GM18873 (cell line): ENCODE measurements at regions not wholly inside any gene's neighbourhood (a gene's known extent, or its start where the extent isn't known, plus 50 kb on each side); places are given as distances from the start of the nearest gene placed in this dataset.
A peak's percentile ranks its signal among the peaks of the same experiment; 100 is the strongest.
"Not testable (repeated sequence)": the region's sequence is repeated elsewhere in the genome, so short reads cannot be mapped to it uniquely, and the experiment has no call there.

Experiments used
- ATAC-seq: cut with Tn5 transposase; IDR thresholded peaks from one replicate; pipeline ENCODE4 v1.9.1; 2021; ENCODE audit warnings: mild to moderate bottlenecking, moderate library complexity, moderate number of reproducible peaks; ENCODE audit not compliant: unreplicated experiment, low FRiP score

DNA sequence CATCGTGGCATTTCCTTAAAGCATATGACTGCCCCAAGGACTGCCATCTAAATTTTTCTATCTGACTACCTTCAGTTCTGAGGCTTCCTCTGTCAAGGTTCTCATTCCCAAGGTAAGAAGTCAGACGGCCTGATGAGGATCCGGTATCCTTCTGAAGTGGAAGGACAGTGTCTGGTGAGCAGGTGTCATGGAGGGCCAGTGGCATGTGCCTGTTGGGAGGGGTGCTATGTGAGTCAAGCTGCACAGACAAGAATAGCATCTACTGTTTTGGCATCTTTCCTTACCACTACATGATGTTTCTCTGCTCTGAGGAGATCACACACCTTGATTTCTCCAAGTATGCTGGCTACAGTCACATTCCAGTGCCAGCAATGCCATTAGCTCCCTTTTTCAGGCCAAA, 99.6 kb upstream of the RGS1 start:
- no peak for ATAC-seq

DNA sequence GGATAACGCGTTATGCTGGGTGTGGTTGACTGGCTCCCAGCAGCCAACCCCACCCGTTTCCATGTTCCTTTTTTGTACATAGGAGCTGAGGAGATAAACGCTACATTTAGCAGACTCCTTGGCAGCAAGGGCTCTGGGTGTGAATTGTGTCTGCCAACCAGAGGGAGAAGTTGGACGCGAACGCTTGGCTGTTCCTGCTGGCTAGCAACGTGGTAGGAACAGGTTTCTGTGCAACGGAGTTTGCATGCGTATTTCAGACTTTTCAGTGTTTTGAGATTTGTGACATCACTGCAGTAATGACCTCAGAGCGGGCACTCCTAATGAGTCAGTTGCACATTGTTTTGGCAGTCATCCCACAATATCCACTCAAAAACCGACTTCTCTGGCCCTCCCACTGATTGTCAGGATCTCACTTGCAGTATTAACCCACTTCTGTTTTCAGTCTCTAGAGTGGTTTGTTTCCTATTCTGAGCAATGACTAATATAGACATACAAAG, 98.7 kb upstream of the RGS1 start:
- peak; percentile 38 for ATAC-seq

DNA sequence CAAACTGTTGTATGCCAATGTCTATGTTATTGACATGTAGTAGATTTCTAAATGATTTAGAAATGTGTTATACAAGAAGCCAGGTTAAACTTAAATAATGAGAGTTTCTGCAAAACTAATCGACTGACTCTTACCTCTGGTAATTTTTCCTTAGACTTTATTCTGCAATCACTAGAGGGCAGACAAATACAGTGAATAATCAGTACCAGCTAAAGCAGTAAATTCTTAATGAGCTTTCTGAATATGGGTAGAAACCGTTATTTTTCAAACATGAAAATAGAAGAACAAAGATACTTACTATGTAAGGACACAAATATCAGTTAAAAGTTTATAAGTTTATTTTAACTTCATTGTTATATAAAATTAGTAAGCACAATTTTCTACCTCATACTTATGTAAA, 97.9 kb upstream of the RGS1 start:
- ATAC-seq, result peak; percentile 40

DNA sequence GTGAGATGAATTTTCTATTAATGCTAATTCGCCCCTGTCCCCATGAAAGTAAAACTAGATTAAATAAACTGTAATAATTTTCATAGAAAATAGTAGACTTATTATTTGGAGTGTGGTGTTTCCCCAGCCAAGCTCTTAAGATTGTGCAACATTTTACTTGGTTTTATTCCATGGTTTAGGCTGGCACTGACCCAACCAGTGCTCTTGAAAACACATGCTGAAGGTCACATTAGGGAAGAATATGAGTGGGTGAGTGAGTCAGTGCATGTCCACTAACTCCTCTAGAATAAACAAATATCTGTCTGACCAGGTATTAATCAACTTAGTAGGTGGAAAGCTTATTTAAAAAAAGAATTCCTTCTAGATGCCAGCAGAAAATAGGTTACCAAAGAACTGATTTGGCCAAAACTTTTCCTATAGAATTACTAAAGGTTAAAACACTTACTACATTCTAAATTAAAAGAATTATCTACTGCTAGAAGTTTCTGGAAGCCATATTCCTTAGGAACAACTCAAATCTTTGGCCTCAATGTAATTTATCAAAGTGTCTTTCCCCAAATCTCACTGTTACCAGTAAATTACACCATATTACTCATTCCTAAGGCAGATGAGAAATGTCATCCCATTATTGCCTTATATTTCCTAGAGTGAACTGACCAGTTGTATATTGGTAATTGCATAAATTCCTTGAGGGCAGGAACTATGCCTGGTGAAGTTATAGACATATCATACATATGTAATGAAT, 89.7 kb upstream of the RGS1 start:
- no peak for ATAC-seq

DNA sequence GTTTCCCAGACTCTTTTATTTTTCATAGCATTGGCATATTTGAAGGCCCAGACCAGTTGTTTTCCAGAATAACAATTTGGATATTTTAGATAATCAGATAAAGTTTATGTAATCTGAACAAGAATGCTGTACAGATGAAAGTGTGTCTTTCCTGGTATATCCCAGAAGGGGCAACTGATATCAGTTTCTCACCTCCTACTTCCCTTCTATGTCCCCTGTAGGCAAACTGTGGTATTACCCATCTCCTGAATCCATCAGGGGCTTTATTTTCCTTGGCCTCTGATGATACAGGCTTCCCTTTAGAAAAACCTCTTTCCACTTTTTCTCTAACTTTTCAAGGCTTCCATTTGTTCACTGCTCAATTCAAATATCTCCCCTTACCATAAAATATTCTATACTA, 87.5 kb upstream of the RGS1 start:
- no peak for ATAC-seq

DNA sequence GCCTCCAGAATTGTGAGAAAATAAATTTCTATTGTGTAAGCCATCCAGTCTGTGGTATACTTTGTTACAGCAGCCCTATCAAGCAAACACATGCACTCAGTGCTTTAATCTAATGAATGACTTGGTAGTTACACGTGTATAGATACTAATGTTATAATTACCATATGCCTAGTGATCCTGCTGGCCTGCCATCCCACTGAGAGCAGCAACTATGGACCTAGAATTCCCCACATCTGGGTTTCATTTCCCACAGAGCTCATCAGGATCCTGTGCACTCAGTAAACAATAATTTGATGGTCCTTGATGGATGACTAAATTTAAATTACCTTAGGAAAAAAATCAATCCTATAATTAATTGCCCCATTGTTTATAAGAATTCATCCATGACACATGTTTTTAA, 86.5 kb upstream of the RGS1 start:
- ATAC-seq, result no peak

GRCh38 chr1:192489748-192490147, 85.8 kb upstream of the RGS1 start:
- no peak for ATAC-seq

- ATAC-seq, result no peak
Measured at GRCh38 chr1:192491804-192492554, 83.6 kb upstream of the RGS1 start.

- no peak for ATAC-seq
Measured at GRCh38 chr1:192493584-192493983, 82.0 kb upstream of the RGS1 start.

DNA sequence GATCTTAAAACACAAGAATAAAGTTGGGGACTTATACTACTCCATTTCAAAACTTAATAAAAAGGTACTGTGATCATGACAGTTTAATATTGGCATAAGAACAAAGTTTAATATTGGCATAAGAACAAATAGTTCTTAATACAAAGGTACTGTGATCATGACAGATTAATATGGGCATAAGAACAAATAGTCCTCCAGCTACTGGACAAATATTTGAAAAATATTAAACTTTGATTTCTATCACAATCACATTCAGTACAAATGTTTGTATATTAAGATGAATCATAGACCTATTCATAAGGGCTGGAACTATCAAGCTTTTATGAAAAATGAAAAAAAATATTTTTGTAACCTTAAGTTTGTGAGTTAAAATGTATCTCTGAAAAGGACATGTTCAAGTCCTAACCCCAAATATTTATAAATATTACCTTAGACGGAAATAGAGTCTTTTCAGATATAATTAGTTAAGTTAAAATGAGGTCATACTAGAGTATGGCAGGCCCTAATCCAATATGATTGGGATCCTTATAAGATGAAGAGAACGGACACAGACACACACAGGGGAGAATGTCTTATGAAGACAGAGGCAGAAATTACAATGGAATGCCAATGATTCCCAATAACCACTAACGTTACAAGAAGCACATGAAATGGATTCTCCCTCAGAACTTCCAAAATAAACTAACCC, 79.1 kb upstream of the RGS1 start:
- ATAC-seq, result no peak

GRCh38 chr1:192497214-192497794, 78.3 kb upstream of the RGS1 start:
- ATAC-seq, result no peak

DNA sequence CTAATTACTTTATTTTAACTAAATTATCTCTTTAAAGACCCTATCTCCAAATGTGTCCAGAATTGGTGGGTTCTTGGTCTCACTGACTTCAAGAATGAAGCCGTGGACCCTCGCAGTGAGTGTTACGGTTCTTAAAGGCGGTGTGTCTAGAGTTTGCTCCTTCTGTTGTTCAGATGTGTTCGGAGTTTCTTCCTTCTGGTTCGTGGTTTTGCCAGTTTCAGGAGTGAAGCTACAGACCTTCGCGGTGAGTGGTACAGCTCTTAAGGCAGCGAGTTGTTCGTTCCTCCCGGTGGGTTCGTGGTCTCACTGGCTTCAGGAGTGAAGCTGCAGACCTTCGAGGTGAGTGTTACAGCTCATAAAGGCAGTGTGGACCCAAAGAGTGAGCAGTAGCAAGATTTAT, 77.5 kb upstream of the RGS1 start:
- ATAC-seq, result not testable (repeated sequence)

GRCh38 chr1:192499061-192499581, 76.5 kb upstream of the RGS1 start:
- ATAC-seq, result not testable (repeated sequence)

- ATAC-seq, result not testable (repeated sequence)
Measured at GRCh38 chr1:192500541-192500940, 75.0 kb upstream of the RGS1 start.

GRCh38 chr1:192506741-192507155, 68.8 kb upstream of the RGS1 start:
- peak; percentile 97 for ATAC-seq

- no peak for ATAC-seq
Measured at GRCh38 chr1:192512426-192513162, 63.0 kb upstream of the RGS1 start.

DNA sequence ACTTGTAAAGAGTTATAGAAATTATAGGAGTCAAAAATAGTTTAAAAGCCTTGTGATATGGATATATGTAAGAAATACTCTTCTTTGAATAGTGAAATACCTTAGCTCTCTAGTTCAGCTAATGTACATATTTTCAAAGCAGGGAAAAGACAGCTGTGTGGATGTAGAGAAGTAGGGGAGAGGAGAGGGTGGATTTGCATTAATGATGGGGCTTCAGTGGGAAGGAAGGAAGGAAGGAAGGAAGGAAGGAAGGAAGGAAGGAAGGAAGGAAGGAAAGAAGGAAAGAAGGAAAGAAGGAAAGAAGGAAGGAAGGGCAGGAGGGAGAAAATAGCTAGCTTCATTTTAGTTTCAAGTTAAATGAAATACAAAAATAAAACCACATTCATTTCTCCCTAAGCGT, 62.4 kb upstream of the RGS1 start:
- no peak for ATAC-seq

- ATAC-seq, result no peak
Measured at GRCh38 chr1:192513697-192514096, 61.9 kb upstream of the RGS1 start.

DNA sequence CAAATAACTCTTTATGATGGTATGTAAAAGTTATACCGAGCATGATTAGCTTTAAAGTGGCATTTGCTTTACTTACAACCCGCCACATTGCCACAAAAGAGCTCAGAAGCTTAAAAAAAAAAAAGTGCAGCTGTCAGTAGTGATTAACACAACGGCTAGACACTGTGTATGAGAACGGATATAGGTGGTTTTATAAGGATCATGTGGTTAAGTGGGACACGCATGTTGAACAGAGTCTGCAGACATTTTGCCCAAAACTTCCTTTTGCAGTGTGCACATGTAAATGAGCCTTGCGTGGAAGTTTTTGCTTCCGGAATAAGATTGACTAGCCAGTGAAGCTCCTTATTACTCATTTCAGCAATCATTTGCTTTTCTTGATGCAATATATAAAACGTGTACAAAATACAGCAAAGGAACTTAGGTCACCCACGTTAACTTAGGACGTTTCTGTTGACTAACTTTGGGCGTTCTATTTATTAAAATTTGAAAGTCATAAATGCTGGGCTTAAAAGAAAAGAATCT, 58.7 kb upstream of the RGS1 start:
- ATAC-seq, result peak; percentile 99
